ENCODE measurements at regions not wholly inside any gene's neighbourhood (a gene's known extent, or its start where the extent isn't known, plus 50 kb on each side); places are given as distances from the start of the nearest gene placed in this dataset.

DNA sequence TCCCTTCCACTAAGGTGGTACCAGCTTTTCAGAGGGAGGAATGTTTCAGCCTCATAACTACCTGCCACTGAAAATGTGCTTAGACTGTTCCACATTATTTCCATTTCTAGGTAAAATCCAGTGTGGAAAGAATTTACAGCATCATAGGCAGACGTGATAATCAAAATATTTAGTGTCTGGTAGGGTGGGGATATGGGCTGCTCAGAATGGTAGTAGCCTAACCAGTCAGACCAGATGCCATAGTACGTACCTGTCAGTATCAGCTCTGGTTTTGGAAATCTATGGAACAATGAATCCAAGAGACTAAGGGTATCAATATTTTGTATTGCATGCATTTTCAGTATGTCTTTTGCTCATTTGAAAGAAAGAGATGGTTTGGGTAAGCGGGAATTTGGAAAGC, 76.8 kb upstream of the APBB1IP start:
- Mint-ChIP-seq H3K27ac (no peak overlapping the region), H3K4me3 (no peak overlapping the region), H3K27me3 (ENCODE audit: insufficient read depth, low read depth, poor library complexity) (peaks cover 1% of the 10 kb centered on the region), H3K4me1 (peaks cover 2% of the 10 kb centered on the region; the same call in 1 of the 3 replicates), H3K36me3 (ENCODE audit: low read depth) (no peaks in the 10 kb centered on the region), H3K9me3 (no peaks in the 10 kb centered on the region)
- Histone ChIP-seq H3K4me3 (no peak overlapping the region), H3K27me3 (ENCODE audit: insufficient read depth) (no peaks in the 10 kb centered on the region), H3F3A (replicated peaks; ENCODE audit: low read depth) (no peaks in the 10 kb centered on the region), H3K9me2 (ENCODE audit: insufficient read depth) (no peaks in the 10 kb centered on the region), H4K20me1 (replicated peaks; ENCODE audit: insufficient read depth) (no peaks in the 10 kb centered on the region), H3K4me2 (no peak overlapping the region), H2AFZ (no peak overlapping the region), H3K27ac (ENCODE audit: low read depth) (no peak overlapping the region), H3K79me2 (replicated peaks; ENCODE audit: insufficient read depth) (no peaks in the 10 kb centered on the region), H3K36me3 (ENCODE audit: insufficient read depth) (no peaks in the 10 kb centered on the region), H3K4me1 (ENCODE audit: insufficient read depth) (no peaks in the 10 kb centered on the region)
- no peak for ATAC-seq
- TF ChIP-seq, protein P1, sequence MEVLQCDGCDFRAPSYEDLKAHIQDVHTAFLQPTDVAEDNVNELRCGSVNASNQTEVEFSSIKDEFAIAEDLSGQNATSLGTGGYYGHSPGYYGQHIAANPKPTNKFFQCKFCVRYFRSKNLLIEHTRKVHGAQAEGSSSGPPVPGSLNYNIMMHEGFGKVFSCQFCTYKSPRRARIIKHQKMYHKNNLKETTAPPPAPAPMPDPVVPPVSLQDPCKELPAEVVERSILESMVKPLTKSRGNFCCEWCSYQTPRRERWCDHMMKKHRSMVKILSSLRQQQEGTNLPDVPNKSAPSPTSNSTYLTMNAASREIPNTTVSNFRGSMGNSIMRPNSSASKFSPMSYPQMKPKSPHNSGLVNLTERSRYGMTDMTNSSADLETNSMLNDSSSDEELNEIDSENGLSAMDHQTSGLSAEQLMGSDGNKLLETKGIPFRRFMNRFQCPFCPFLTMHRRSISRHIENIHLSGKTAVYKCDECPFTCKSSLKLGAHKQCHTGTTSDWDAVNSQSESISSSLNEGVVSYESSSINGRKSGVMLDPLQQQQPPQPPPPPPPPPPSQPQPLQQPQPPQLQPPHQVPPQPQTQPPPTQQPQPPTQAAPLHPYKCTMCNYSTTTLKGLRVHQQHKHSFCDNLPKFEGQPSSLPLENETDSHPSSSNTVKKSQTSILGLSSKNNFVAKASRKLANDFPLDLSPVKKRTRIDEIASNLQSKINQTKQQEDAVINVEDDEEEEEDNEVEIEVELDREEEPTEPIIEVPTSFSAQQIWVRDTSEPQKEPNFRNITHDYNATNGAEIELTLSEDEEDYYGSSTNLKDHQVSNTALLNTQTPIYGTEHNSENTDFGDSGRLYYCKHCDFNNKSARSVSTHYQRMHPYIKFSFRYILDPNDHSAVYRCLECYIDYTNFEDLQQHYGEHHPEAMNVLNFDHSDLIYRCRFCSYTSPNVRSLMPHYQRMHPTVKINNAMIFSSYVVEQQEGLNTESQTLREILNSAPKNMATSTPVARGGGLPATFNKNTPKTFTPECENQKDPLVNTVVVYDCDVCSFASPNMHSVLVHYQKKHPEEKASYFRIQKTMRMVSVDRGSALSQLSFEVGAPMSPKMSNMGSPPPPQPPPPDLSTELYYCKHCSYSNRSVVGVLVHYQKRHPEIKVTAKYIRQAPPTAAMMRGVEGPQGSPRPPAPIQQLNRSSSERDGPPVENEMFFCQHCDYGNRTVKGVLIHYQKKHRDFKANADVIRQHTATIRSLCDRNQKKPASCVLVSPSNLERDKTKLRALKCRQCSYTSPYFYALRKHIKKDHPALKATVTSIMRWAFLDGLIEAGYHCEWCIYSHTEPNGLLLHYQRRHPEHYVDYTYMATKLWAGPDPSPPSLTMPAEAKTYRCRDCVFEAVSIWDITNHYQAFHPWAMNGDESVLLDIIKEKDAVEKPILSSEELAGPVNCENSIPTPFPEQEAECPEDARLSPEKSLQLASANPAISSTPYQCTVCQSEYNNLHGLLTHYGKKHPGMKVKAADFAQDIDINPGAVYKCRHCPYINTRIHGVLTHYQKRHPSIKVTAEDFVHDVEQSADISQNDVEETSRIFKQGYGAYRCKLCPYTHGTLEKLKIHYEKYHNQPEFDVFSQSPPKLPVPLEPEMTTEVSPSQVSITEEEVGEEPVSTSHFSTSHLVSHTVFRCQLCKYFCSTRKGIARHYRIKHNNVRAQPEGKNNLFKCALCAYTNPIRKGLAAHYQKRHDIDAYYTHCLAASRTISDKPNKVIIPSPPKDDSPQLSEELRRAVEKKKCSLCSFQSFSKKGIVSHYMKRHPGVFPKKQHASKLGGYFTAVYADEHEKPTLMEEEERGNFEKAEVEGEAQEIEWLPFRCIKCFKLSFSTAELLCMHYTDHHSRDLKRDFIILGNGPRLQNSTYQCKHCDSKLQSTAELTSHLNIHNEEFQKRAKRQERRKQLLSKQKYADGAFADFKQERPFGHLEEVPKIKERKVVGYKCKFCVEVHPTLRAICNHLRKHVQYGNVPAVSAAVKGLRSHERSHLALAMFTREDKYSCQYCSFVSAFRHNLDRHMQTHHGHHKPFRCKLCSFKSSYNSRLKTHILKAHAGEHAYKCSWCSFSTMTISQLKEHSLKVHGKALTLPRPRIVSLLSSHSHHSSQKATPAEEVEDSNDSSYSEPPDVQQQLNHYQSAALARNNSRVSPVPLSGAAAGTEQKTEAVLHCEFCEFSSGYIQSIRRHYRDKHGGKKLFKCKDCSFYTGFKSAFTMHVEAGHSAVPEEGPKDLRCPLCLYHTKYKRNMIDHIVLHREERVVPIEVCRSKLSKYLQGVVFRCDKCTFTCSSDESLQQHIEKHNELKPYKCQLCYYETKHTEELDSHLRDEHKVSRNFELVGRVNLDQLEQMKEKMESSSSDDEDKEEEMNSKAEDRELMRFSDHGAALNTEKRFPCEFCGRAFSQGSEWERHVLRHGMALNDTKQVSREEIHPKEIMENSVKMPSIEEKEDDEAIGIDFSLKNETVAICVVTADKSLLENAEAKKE (CRISPR knock-in tag; IDR thresholded peaks at IDR 0.05) = no peak
- TF ChIP-seq, protein P2, sequence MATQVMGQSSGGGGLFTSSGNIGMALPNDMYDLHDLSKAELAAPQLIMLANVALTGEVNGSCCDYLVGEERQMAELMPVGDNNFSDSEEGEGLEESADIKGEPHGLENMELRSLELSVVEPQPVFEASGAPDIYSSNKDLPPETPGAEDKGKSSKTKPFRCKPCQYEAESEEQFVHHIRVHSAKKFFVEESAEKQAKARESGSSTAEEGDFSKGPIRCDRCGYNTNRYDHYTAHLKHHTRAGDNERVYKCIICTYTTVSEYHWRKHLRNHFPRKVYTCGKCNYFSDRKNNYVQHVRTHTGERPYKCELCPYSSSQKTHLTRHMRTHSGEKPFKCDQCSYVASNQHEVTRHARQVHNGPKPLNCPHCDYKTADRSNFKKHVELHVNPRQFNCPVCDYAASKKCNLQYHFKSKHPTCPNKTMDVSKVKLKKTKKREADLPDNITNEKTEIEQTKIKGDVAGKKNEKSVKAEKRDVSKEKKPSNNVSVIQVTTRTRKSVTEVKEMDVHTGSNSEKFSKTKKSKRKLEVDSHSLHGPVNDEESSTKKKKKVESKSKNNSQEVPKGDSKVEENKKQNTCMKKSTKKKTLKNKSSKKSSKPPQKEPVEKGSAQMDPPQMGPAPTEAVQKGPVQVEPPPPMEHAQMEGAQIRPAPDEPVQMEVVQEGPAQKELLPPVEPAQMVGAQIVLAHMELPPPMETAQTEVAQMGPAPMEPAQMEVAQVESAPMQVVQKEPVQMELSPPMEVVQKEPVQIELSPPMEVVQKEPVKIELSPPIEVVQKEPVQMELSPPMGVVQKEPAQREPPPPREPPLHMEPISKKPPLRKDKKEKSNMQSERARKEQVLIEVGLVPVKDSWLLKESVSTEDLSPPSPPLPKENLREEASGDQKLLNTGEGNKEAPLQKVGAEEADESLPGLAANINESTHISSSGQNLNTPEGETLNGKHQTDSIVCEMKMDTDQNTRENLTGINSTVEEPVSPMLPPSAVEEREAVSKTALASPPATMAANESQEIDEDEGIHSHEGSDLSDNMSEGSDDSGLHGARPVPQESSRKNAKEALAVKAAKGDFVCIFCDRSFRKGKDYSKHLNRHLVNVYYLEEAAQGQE (IDR thresholded peaks at IDR 0.05; ENCODE audit: unreplicated experiment) = no peak
- TF ChIP-seq, protein P3, sequence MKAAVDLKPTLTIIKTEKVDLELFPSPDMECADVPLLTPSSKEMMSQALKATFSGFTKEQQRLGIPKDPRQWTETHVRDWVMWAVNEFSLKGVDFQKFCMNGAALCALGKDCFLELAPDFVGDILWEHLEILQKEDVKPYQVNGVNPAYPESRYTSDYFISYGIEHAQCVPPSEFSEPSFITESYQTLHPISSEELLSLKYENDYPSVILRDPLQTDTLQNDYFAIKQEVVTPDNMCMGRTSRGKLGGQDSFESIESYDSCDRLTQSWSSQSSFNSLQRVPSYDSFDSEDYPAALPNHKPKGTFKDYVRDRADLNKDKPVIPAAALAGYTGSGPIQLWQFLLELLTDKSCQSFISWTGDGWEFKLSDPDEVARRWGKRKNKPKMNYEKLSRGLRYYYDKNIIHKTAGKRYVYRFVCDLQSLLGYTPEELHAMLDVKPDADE (IDR thresholded peaks at IDR 0.05) = no peak
- TF ChIP-seq, protein P4, sequence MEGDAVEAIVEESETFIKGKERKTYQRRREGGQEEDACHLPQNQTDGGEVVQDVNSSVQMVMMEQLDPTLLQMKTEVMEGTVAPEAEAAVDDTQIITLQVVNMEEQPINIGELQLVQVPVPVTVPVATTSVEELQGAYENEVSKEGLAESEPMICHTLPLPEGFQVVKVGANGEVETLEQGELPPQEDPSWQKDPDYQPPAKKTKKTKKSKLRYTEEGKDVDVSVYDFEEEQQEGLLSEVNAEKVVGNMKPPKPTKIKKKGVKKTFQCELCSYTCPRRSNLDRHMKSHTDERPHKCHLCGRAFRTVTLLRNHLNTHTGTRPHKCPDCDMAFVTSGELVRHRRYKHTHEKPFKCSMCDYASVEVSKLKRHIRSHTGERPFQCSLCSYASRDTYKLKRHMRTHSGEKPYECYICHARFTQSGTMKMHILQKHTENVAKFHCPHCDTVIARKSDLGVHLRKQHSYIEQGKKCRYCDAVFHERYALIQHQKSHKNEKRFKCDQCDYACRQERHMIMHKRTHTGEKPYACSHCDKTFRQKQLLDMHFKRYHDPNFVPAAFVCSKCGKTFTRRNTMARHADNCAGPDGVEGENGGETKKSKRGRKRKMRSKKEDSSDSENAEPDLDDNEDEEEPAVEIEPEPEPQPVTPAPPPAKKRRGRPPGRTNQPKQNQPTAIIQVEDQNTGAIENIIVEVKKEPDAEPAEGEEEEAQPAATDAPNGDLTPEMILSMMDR (conservative IDR thresholded peaks at IDR 0.05; ENCODE audit: low read depth in 2 of 2) = no peak
- no peak for TF ChIP-seq CREB1 (CRISPR knock-in tag; IDR thresholded peaks at IDR 0.05; ENCODE audit: low read depth)
- no peak for TF ChIP-seq NANOG (IDR thresholded peaks at IDR 0.05; ENCODE audit: borderline replicate concordance)
- TF ChIP-seq JUNB (IDR thresholded peaks at IDR 0.05; ENCODE audit: unreplicated experiment) = no peak
- no peak for TF ChIP-seq POLR2AphosphoS5 (IDR thresholded peaks at IDR 0.05; ENCODE audit: low read depth)
- no peak for TF ChIP-seq EZH2 (IDR thresholded peaks at IDR 0.05; ENCODE audit: low read depth, unreplicated experiment)
- no peak for TF ChIP-seq STAT1 (IDR thresholded peaks at IDR 0.05; ENCODE audit: unreplicated experiment)
- TF ChIP-seq EZH2phosphoT487 (IDR thresholded peaks at IDR 0.05; ENCODE audit: unreplicated experiment) = no peak
- no peak for TF ChIP-seq ZNF114 (CRISPR knock-in tag; IDR thresholded peaks at IDR 0.05)
- TF ChIP-seq ZNF331 (CRISPR knock-in tag; IDR thresholded peaks at IDR 0.05; ENCODE audit: low read depth) = no peak
- no peak for DNase-seq (ENCODE audit: low spot score)

Measured in GM23338 (cell line).